GM12874 (cell line): ENCODE measurements at regions not wholly inside any gene's neighbourhood (a gene's known extent, or its start where the extent isn't known, plus 50 kb on each side); places are given as distances from the start of the nearest gene placed in this dataset.

Experiments
- TF ChIP-seq, protein P1 (sequence below): IDR thresholded peaks from 2 replicates; pipeline ENCODE4 v1.5.1; 2011; ENCODE audit warnings: low read depth, mild to moderate bottlenecking, control low read depth, low read length, moderate library complexity; ENCODE audit not compliant: insufficient read depth

DNA sequence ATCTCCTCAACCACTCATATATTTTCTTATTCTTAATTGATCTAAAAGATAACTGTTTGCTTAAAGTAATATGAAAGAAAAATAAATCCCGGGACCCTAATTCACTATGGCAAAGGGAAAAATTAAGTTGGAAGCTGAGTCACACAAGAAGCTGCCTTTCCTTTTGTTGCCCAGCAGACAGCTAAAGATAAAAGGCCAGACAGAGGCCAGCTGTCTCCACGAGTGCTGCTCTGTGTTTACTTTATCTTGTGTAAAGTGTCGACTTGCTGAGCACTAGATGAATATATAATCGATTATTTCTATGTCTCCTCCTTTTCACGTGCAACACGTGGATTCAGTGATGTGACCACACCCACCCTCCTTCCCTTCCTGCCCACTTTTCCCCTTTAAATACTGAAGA, 52.8 kb upstream of the NSMCE3 start:
- TF ChIP-seq, protein P1, sequence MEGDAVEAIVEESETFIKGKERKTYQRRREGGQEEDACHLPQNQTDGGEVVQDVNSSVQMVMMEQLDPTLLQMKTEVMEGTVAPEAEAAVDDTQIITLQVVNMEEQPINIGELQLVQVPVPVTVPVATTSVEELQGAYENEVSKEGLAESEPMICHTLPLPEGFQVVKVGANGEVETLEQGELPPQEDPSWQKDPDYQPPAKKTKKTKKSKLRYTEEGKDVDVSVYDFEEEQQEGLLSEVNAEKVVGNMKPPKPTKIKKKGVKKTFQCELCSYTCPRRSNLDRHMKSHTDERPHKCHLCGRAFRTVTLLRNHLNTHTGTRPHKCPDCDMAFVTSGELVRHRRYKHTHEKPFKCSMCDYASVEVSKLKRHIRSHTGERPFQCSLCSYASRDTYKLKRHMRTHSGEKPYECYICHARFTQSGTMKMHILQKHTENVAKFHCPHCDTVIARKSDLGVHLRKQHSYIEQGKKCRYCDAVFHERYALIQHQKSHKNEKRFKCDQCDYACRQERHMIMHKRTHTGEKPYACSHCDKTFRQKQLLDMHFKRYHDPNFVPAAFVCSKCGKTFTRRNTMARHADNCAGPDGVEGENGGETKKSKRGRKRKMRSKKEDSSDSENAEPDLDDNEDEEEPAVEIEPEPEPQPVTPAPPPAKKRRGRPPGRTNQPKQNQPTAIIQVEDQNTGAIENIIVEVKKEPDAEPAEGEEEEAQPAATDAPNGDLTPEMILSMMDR = no peak

DNA sequence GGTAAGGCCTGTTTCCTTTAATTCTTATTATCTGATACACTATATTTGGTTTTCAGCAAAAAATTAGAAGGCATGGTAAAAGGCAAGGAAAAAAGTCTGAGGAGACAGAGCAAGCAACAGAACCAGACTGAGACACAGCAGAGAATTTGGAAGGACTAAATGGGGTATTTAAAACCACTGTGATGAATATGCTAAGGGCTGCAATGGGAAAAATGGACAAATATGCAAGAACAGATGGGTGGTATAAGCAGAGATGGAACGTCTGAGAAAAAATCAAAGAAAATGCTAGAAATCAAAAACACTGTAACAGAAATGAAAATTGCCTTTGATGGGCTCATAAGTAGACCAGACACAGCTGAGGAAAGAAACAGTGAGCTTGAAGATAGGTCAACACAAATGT, 50.8 kb upstream of the NSMCE3 start:
- TF ChIP-seq, protein P1 = no peak

DNA sequence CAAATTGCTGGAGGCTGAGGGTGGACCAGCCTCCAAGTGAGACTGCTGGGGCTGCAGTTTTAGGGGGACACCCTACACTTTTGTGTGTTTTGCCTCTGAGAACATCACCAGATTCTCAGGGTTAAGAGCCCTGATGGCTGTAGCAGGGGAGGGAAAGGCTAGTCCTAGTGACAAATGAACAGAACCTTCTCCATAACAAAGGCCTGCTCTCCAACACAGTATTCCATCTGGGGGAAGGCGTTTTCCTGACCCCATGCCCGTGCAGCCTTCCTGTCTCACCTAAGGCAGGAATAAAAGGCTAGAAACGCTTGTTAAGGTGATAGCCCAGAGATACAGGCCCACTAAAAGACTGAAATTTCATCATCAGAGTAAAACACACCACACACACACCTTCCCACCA, 50.2 kb upstream of the NSMCE3 start:
- TF ChIP-seq, protein P1 = no peak
